HCT116 (cell line): ENCODE measurements at regions not wholly inside any gene's neighbourhood (a gene's known extent, or its start where the extent isn't known, plus 50 kb on each side); places are given as distances from the start of the nearest gene placed in this dataset.

Experiments used
- ATAC-seq: fragments of 200-7000 bp; cut with Tn5 transposase; 2 replicates; pipeline ENCODE4 v1.9.1; 2020; ENCODE audit warnings: mild to moderate bottlenecking, moderate library complexity
- BruUV-seq: library from RNA; stranded (reverse); fragments of 400-500 nt; replicated peaks from 2 replicates; lab custom pipeline; 2021; lab: Mats Ljungman, UMichigan
- CTCF ChIA-PET: fragments of 300-600 bp; sonication (Branson Sonifier 250); formaldehyde crosslinking; loops from one replicate; lab custom pipeline; 2021; ENCODE audit warnings: antibody characterized with exemption; lab: Charles Lee
- POLR2A ChIA-PET: fragments of 300-600, 350-600 bp; sonication (Branson Sonifier 250); formaldehyde crosslinking; loops from one replicate; lab custom pipeline; 2021; ENCODE audit warnings: antibody characterized with exemption; lab: Charles Lee
- RAD21 ChIA-PET, 2 experiments: fragments of 300-600 bp; sonication (Branson Sonifier 250); formaldehyde crosslinking; loops; one replicate each; lab custom pipeline; 2023; ENCODE audit warnings: low total read pairs in 2 of 2; ENCODE audit not compliant: uncharacterized antibody in 2 of 2, unreplicated experiment in 2 of 2, low non-redundant PET in 1 of 2; lab: Charles Lee
- DNase-seq: peaks from one replicate; pipeline ENCODE4 v3.0.0-alpha.2; 2010; ENCODE audit warnings: low read depth, low spot score
- H2AFZ ChIP-seq: fragments of 200-600 bp; shearing (Covaris generic), sonication (generic); 2 replicates; pipeline ENCODE4 v1.6.1; 2017; ENCODE audit warnings: low read depth, mixed run types, mixed read lengths, antibody characterized with exemption, low read length; ENCODE audit not compliant: poor library complexity, severe bottlenecking
- H3K27ac ChIP-seq: 2 replicates; pipeline ENCODE4 v1.5.1; 2012; ENCODE audit warnings: low read depth, low read length
- H3K27me3 ChIP-seq: fragments of 200-600 bp; sonication (generic); 2 replicates; pipeline ENCODE4 v1.6.1; 2016; ENCODE audit warnings: mixed run types, low read length, mixed read lengths; ENCODE audit not compliant: insufficient read depth
- H3K36me3 ChIP-seq, 2 experiments: fragments of 200-500 bp in 1 of 2; fragments of 200-600 bp in 1 of 2; sonication (Bioruptor generic) in 1 of 2; sonication (generic) in 1 of 2; 2 replicates each; pipeline versions ENCODE4 v1.5.1 to v1.6.1; 2014 to 2016; ENCODE audit warnings: low read length in 2 of 2, inconsistent platforms in 1 of 2, mixed read lengths in 1 of 2, mixed run types in 1 of 2; ENCODE audit not compliant: insufficient read depth in 2 of 2, control insufficient read depth in 1 of 2
- H3K4me1 ChIP-seq, 2 experiments: fragments of 200-600 bp in 1 of 2; sonication (generic) in 1 of 2; 2 replicates each; pipeline versions ENCODE4 v1.5.1 to v1.6.1; 2012 to 2017; ENCODE audit warnings: low read length in 2 of 2, inconsistent platforms in 1 of 2, mild to moderate bottlenecking in 1 of 2, mixed read lengths in 1 of 2, mixed run types in 1 of 2, moderate library complexity in 1 of 2; ENCODE audit not compliant: insufficient read depth in 2 of 2, control insufficient read depth in 1 of 2
- H3K4me2 ChIP-seq: fragments of 200-600 bp; sonication (generic); 2 replicates; pipeline ENCODE4 v1.6.1; 2017; ENCODE audit warnings: mixed run types, low read length, mixed read lengths
- H3K4me3 ChIP-seq, 2 experiments: fragments of 200-600 bp in 1 of 2; sonication (generic) in 1 of 2; replicated peaks in 1 of 2; 2 replicates each; pipeline ENCODE4 v1.5.1; 2011 to 2016; ENCODE audit warnings: low read length in 2 of 2, control low read depth in 1 of 2, low read depth in 1 of 2, mild to moderate bottlenecking in 1 of 2, mixed read lengths in 1 of 2, mixed run types in 1 of 2
- H3K79me2 ChIP-seq: fragments of 200-600 bp; sonication (generic); 2 replicates; pipeline ENCODE4 v1.6.1; 2017; ENCODE audit warnings: mild to moderate bottlenecking, mixed run types, low read length, moderate library complexity, mixed read lengths; ENCODE audit not compliant: insufficient read depth
- H3K9ac ChIP-seq: fragments of 200-600 bp; sonication (generic); 2 replicates; pipeline ENCODE4 v1.6.1; 2016; ENCODE audit warnings: low read length, mixed read lengths
- H3K9me2 ChIP-seq: fragments of 200-600 bp; sonication (generic), shearing (Covaris generic); 2 replicates; pipeline ENCODE4 v1.6.1; 2017; ENCODE audit warnings: mixed run types, mild to moderate bottlenecking, moderate library complexity; ENCODE audit not compliant: insufficient read depth
- H3K9me3 ChIP-seq, 2 experiments: fragments of 200-500 bp in 1 of 2; fragments of 200-600 bp in 1 of 2; sonication (Bioruptor generic) in 1 of 2; sonication (generic) in 1 of 2; 2 replicates each; pipeline ENCODE4 v1.6.1; 2014 to 2017; ENCODE audit warnings: low read length in 2 of 2, mixed read lengths in 2 of 2, inconsistent platforms in 1 of 2, low read depth in 1 of 2, mild to moderate bottlenecking in 1 of 2, mixed run types in 1 of 2, moderate library complexity in 1 of 2; ENCODE audit not compliant: control insufficient read depth in 1 of 2, insufficient read depth in 1 of 2
- H4K20me1 ChIP-seq: fragments of 200-600 bp; sonication (generic), shearing (Covaris generic); 2 replicates; pipeline ENCODE4 v1.6.1; 2017; ENCODE audit warnings: mixed run types, mild to moderate bottlenecking, moderate library complexity; ENCODE audit not compliant: insufficient read depth
- CBX3 ChIP-seq: IDR thresholded peaks from 2 replicates; pipeline ENCODE4 v1.6.1; 2012; ENCODE audit warnings: low read depth
- EGR1 ChIP-seq: IDR thresholded peaks from 2 replicates; pipeline ENCODE4 v1.6.1; 2012; ENCODE audit warnings: low read depth
- ELF1 ChIP-seq: IDR thresholded peaks from 2 replicates; pipeline ENCODE4 v1.6.1; 2012; ENCODE audit warnings: low read depth, borderline replicate concordance
- EZH2 ChIP-seq: fragments of 200-600 bp; sonication (generic); IDR thresholded peaks from 2 replicates; pipeline ENCODE4 v1.6.1; 2017; ENCODE audit warnings: antibody characterized with exemption, mixed run types
- FOSL1 ChIP-seq: IDR thresholded peaks from 2 replicates; pipeline ENCODE4 v1.6.1; 2012; ENCODE audit warnings: low read depth
- JUND ChIP-seq: IDR thresholded peaks from 2 replicates; pipeline ENCODE4 v1.6.1; 2012
- MAX ChIP-seq: IDR thresholded peaks from 2 replicates; pipeline ENCODE4 v1.6.1; 2012
- POLR2A ChIP-seq: IDR thresholded peaks from 2 replicates; pipeline ENCODE4 v1.7.0; 2011; ENCODE audit warnings: borderline replicate concordance; ENCODE audit not compliant: insufficient read depth, insufficient read length; ENCODE audit errors: extremely low read depth
- POLR2AphosphoS5 ChIP-seq: IDR thresholded peaks from 2 replicates; pipeline ENCODE4 v1.6.1; 2011; ENCODE audit warnings: mild to moderate bottlenecking, low read depth, low read length, moderate library complexity
- RAD21 ChIP-seq: IDR thresholded peaks from 2 replicates; pipeline ENCODE4 v1.6.1; 2012; ENCODE audit warnings: low read depth, mild to moderate bottlenecking
- SIN3A ChIP-seq: IDR thresholded peaks from 2 replicates; pipeline ENCODE4 v1.6.1; 2012; ENCODE audit warnings: low read depth
- SP1 ChIP-seq: IDR thresholded peaks from 2 replicates; pipeline ENCODE4 v1.6.1; 2012; ENCODE audit warnings: low read depth
- SRF ChIP-seq: IDR thresholded peaks from 2 replicates; pipeline ENCODE4 v1.6.1; 2012; ENCODE audit warnings: low read depth
- TCF7L2 ChIP-seq: IDR thresholded peaks from 2 replicates; pipeline ENCODE4 v1.7.0; 2011; ENCODE audit warnings: borderline replicate concordance, inconsistent platforms; ENCODE audit not compliant: insufficient read depth, insufficient read length; ENCODE audit errors: extremely low read depth
- YY1 ChIP-seq: IDR thresholded peaks from 2 replicates; pipeline ENCODE4 v1.6.1; 2011; ENCODE audit warnings: low read length, low read depth, moderate library complexity, mild to moderate bottlenecking; ENCODE audit not compliant: insufficient replicate concordance; ENCODE audit errors: extremely low read depth
- ZFX ChIP-seq: fragments of 450-650 bp; IDR thresholded peaks from 2 replicates; pipeline ENCODE4 v1.6.1; 2017
- intact Hi-C: fragments of 100-400 bp; cut with micrococcal nuclease; formaldehyde crosslinking; loops from 2 replicates; pipeline ENCODE4 v1.10.0; 2022
- TF ChIP-seq, protein P1 (sequence below): IDR thresholded peaks from 2 replicates; pipeline ENCODE4 v1.6.1; 2012; ENCODE audit warnings: low read depth
- TF ChIP-seq, protein P2 (sequence below): IDR thresholded peaks from 2 replicates; pipeline ENCODE4 v1.6.1; 2011; ENCODE audit warnings: mild to moderate bottlenecking, low read length, moderate library complexity; ENCODE audit not compliant: insufficient replicate concordance; ENCODE audit errors: extremely low read depth
- TF ChIP-seq, protein P3 (sequence below), 3 experiments: fragments of 200-600 bp in 1 of 3; sonication (generic) in 1 of 3; IDR thresholded peaks in 2 of 3; conservative IDR thresholded peaks in 1 of 3; 2 replicates each; pipeline ENCODE4 v1.5.1; 2012 to 2017; ENCODE audit warnings: low read depth in 2 of 3, low read length in 2 of 3, antibody characterized with exemption in 1 of 3, borderline replicate concordance in 1 of 3, control low read depth in 1 of 3, mild to moderate bottlenecking in 1 of 3, mixed read lengths in 1 of 3, mixed run types in 1 of 3, moderate library complexity in 1 of 3; ENCODE audit not compliant: insufficient read depth in 1 of 3
- TF ChIP-seq, protein P4 (sequence below): IDR thresholded peaks from 2 replicates; pipeline ENCODE4 v1.6.1; 2012

DNA sequence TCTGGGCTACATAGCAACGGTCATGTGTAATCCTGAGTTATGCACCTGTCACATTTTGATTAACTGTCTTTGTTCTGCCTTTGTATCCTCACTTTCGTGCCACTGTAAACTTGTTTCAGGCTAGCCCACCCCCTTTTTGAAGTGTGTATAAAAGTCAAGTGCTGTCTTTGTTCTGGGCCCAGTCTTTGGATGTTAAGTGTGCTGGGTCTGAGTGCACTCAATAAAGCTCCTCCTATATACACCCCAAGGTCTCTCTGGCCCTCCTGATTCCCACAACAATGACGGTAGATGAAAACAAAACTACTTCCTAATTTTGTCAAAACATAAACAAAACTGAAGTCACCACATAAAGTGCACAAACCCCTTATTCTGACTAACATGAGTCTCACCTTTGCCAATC, 633.4 kb downstream of the DSC3 start:
- Histone ChIP-seq H3K27ac (no peak overlapping the region), H2AFZ (no peak overlapping the region), H3K9me3 (peaks cover 0 to 5% of the 10 kb centered on the region in 2 experiments; a peak in 1 of 4 replicates), H3K4me1 (no peaks in the 10 kb centered on the region), H3K9ac (no peak overlapping the region), H3K36me3 (no peaks in the 10 kb centered on the region), H3K4me3 (no peak overlapping the region), H4K20me1 (no peaks in the 10 kb centered on the region), H3K9me2 (no peaks in the 10 kb centered on the region), H3K27me3 (no peaks in the 10 kb centered on the region), H3K4me2 (no peak overlapping the region), H3K79me2 (no peaks in the 10 kb centered on the region)
- ChIA-PET RAD21 (no interaction called here), POLR2A (no interaction called here), CTCF (no interaction called here)
- intact Hi-C loops: no loop called here
- no peak for DNase-seq
- TF ChIP-seq, protein P1, sequence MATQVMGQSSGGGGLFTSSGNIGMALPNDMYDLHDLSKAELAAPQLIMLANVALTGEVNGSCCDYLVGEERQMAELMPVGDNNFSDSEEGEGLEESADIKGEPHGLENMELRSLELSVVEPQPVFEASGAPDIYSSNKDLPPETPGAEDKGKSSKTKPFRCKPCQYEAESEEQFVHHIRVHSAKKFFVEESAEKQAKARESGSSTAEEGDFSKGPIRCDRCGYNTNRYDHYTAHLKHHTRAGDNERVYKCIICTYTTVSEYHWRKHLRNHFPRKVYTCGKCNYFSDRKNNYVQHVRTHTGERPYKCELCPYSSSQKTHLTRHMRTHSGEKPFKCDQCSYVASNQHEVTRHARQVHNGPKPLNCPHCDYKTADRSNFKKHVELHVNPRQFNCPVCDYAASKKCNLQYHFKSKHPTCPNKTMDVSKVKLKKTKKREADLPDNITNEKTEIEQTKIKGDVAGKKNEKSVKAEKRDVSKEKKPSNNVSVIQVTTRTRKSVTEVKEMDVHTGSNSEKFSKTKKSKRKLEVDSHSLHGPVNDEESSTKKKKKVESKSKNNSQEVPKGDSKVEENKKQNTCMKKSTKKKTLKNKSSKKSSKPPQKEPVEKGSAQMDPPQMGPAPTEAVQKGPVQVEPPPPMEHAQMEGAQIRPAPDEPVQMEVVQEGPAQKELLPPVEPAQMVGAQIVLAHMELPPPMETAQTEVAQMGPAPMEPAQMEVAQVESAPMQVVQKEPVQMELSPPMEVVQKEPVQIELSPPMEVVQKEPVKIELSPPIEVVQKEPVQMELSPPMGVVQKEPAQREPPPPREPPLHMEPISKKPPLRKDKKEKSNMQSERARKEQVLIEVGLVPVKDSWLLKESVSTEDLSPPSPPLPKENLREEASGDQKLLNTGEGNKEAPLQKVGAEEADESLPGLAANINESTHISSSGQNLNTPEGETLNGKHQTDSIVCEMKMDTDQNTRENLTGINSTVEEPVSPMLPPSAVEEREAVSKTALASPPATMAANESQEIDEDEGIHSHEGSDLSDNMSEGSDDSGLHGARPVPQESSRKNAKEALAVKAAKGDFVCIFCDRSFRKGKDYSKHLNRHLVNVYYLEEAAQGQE: no peak
- TF ChIP-seq, protein P2, sequence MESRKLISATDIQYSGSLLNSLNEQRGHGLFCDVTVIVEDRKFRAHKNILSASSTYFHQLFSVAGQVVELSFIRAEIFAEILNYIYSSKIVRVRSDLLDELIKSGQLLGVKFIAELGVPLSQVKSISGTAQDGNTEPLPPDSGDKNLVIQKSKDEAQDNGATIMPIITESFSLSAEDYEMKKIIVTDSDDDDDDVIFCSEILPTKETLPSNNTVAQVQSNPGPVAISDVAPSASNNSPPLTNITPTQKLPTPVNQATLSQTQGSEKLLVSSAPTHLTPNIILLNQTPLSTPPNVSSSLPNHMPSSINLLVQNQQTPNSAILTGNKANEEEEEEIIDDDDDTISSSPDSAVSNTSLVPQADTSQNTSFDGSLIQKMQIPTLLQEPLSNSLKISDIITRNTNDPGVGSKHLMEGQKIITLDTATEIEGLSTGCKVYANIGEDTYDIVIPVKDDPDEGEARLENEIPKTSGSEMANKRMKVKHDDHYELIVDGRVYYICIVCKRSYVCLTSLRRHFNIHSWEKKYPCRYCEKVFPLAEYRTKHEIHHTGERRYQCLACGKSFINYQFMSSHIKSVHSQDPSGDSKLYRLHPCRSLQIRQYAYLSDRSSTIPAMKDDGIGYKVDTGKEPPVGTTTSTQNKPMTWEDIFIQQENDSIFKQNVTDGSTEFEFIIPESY: no peak
- TF ChIP-seq RAD21: no peak
- TF ChIP-seq POLR2AphosphoS5: no peak
- no peak for TF ChIP-seq ELF1
- no peak for TF ChIP-seq ZFX
- TF ChIP-seq SP1: no peak
- no peak for TF ChIP-seq FOSL1
- TF ChIP-seq, protein P3, sequence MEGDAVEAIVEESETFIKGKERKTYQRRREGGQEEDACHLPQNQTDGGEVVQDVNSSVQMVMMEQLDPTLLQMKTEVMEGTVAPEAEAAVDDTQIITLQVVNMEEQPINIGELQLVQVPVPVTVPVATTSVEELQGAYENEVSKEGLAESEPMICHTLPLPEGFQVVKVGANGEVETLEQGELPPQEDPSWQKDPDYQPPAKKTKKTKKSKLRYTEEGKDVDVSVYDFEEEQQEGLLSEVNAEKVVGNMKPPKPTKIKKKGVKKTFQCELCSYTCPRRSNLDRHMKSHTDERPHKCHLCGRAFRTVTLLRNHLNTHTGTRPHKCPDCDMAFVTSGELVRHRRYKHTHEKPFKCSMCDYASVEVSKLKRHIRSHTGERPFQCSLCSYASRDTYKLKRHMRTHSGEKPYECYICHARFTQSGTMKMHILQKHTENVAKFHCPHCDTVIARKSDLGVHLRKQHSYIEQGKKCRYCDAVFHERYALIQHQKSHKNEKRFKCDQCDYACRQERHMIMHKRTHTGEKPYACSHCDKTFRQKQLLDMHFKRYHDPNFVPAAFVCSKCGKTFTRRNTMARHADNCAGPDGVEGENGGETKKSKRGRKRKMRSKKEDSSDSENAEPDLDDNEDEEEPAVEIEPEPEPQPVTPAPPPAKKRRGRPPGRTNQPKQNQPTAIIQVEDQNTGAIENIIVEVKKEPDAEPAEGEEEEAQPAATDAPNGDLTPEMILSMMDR (IDR thresholded peaks at IDR 0.05 in 2 of 3, conservative IDR thresholded peaks at IDR 0.05 in 1 of 3; ENCODE audit: borderline replicate concordance in 1 of 3, insufficient read depth in 1 of 3, low read depth in 2 of 3, low read length in 2 of 3): no peak
- no peak for TF ChIP-seq TCF7L2
- TF ChIP-seq, protein P4, sequence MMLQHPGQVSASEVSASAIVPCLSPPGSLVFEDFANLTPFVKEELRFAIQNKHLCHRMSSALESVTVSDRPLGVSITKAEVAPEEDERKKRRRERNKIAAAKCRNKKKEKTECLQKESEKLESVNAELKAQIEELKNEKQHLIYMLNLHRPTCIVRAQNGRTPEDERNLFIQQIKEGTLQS: no peak
- no peak for TF ChIP-seq EGR1
- TF ChIP-seq EZH2: no peak
- no peak for TF ChIP-seq POLR2A
- no peak for TF ChIP-seq MAX
- TF ChIP-seq SIN3A: no peak
- TF ChIP-seq CBX3: no peak
- TF ChIP-seq YY1: no peak
- TF ChIP-seq JUND: no peak
- no peak for TF ChIP-seq SRF
- ATAC-seq: no peak
- no TSS peak for BruUV-seq
